NCI-H2029 (cell line): ENCODE measurements at regions not wholly inside any gene's neighbourhood (a gene's known extent, or its start where the extent isn't known, plus 50 kb on each side); places are given as distances from the start of the nearest gene placed in this dataset.
"Not testable (repeated sequence)": the region's sequence is repeated elsewhere in the genome, so short reads cannot be mapped to it uniquely, and the experiment has no call there.

Experiments used
- DNase-seq: peaks from one replicate; lab custom pipeline; 2025; lab: John Stamatoyannopoulos, UW

DNA sequence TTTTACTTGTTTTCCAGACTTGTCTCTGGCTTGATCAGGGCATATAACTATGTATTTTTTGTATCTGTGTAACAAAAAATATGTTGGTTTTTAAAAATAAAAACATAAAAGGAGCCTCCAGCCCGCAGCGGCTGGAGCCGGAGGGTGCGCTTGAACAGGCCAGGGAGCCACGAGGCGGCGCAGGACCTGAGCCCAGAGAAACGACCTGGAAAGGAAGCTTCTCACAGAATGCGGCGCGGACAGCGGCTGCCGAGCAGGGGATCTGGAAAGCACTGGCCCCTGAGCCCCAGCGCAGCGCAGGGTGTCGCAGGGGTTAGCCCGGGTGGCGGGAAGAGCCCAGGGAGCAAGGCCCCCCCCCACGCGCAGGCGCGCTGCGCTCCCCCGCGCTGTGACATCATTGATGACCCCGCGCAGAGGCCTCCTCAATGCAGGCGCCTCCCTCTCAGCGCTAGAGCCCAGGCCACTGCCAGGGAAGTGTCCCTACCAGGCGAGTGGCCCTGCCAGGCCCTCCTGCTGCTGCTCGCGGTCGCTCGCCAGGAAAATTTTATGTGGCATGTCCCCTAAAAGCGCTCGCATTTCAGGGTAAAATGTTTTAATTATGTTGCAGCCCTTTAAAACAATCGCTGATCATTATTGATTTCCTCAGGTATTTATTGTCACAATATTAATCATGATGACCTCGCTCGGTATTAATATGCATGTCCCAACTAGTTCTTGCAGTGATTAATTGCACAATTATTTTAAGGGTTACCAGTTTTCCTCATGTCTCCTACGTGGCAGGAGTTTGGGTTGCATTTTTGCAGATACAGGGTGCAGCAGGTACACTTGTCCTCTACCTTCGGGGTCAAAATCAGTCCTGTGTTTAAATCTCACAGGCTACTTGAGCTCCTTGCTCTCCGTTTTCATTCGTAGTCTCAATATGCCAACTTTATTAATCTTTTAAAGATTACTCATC lies 134.2 kb downstream of the USP22 start:
- DNase-seq: peak; percentile 81

DNA sequence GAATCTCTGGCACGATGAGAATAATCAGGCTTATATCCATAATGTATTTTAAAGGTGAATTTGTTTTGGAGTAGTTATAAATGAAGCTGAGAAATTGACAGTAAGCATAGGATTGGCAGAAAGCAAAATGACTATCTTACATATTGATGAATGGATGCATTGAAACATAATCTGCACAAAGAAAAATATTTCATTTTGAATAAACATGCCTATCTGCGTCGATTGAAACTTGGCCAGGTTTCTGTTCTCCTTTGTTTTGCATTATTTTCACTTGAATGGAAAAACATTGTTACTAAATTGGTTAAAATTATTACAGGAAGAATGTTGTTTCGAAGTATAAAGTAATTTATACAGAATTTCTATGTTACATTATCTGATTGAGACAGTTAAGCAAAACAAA lies 128.2 kb downstream of the USP22 start:
- DNase-seq: no peak

DNA sequence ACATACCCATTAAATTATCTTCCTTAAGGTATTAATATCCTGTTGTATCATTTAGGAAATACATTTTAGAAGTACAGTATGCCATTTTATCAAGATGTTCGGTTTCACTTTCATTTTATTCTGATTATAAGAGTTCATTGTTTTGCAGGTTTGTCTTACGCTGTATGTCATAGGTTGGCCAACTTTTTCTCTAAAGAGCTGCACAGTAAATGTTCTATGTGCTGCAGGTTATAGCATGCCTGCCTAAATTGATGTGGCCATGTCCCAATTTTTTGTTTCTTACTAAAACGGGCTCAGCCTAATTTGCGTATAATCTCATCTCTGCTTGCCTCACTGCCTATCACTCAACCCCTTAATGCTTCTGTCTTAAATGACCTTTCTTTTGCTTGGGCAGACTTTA lies 126.4 kb downstream of the USP22 start:
- no peak for DNase-seq

DNA sequence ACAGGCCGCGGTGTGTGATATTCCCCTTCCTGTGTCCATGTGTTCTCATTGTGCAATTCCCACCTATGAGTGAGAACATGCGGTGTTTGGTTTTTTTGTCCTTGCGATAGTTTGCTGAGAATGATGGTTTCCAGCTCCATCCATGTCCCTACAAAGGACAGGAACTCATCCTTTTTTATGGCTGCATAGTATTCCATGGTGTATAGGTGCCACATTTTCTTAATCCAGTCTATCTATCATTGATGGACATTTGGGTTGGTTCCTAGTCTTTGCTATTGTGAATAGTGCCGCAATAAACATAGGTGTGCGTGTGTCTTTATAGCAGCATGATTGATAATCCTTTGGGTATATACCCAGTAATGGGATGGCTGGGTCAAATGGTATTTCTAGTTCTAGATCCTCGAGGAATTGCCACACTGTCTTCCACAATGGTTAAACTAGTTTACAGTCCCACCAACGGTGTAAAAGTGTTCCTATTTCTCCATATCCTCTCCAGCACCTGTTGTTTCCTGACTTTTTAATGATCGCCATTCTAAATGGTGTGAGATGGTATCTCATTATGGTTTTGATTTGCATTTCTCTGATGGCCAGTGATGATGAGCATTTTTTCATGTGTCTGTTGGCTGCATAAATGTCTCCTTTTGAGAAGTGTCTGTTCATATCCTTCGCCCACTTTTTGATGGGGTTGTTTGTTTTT lies 125.1 kb downstream of the USP22 start:
- not testable (repeated sequence) for DNase-seq

DNA sequence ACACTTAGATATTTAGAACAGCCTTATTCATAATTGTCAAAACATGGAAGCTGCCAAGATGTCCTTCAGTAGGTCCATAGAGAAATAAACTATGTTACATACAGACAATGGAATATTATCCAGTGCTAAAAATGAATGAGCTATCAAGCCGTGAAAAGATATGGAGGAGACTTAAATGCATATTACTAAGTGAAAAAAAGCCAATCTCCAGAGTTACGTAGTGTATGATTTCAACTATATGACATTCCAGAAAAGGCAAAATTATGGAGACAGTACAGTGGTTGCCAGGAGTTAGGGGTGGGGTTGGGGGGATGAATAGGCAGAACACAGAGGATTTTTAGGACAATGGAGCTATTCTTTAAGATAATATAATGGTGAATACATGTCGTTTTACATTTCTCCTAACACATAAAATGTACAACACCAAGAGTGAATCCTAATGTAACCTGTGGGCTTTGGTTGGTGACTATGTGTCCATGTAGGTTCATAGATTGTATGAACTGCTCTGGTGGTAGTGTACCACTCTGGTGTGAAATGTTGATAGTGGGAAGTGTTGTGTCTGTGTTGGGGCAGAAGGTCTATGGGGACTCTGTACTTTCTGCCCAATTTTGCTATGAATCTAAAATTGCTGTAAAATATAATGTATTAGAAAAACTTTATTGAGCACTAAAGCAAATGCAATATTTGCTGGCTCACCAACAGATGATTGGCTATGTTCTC lies 122.6 kb downstream of the USP22 start:
- DNase-seq: no peak

DNA sequence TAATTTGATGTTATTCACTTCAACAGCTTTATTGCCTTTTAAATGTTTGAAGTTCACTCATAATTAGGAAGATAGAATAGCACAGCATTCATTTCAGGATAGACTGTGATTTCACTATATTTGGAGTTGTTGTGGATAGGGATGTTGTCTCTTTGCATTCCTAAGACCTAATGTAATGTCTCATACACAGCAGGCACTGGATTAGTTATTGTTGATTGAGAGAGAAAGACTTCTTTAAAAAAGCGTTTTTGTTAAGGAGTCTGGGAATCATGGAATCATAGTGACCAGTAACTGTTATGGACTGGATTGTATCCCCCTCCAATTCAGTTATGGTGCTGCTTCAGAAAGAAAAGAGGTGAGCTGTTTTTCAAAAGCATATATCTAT lies 122.0 kb downstream of the USP22 start:
- no peak for DNase-seq

DNA sequence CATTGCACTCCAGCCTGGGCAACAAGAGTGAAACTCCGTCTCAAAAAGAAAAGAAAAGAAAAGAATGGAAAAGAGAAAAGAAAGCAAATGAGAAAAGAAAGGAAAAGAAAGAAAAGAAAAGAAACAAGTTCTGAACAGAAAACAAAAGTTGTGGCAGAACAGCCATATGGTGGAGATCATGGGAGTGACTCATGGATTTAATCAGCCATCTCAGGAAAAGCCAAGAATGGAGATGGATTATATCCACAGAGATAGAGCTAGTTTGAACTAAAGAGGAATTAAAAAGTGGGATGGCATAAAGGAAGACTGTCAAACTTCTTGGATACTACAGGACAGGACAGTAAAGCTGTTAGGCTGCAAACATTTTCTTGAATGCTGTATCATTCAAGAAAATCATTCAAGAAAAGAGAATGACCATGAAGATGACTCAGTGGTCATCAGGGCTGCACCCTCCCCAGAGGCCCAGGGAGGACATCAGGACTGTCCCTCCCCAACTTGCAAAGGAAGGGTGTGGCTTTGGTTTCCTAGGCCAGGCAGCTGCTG lies 120.6 kb downstream of the USP22 start:
- no peak for DNase-seq

DNA sequence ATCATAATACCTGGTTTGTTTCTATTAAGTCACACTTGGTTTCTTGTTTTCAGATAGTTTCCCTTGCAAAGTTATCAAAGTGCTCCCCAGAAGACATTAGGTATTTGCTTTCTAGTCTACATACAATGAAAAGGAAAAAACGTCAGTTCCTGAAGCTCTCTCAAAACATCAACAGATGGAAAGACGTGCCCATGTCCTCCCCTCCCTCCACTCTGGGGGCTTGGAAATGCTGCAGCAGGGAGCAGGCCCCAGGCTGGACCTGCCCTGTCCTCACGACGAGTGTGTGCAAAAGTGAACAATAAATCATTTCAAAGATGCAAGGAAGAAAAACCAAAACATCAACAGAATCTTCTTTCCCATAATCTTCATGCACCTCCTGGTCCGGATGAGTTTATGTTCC lies 118.5 kb downstream of the USP22 start:
- no peak for DNase-seq

DNA sequence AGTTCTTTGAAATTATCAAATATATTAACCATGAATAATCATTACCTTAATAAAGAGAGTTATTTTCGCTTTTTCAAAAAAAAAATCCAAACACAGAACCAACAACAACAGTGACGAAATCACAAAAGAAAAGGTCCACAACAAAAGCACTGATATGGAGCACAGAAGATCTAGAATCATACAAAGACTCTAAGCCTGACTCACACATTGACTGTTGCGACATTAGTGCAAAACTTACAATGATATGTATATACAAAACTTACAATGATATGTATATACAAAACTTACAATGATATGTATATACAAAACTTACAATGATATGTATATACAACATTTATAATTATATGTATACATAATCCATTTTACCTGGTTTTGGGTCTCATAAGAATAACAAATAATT lies 117.7 kb downstream of the USP22 start:
- DNase-seq: no peak

DNA sequence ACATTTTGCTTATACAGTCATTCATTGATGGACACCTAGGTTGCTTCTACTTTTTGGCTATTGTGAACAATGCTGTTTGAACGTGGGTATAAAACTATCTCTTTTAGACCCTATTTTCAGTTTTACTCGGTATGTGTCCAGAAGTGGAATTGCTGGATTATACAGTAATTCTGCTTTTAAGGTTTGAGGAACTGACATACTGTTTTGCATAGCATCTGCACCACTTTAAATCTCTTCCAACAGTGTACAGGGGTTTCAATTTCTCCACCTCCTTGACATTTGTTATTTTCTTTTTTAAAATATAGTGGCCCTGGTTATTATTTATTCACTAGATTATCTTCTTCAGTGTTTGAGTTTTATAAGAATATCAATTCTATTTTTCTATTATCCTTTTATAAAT lies 116.9 kb downstream of the USP22 start:
- no peak for DNase-seq

DNA sequence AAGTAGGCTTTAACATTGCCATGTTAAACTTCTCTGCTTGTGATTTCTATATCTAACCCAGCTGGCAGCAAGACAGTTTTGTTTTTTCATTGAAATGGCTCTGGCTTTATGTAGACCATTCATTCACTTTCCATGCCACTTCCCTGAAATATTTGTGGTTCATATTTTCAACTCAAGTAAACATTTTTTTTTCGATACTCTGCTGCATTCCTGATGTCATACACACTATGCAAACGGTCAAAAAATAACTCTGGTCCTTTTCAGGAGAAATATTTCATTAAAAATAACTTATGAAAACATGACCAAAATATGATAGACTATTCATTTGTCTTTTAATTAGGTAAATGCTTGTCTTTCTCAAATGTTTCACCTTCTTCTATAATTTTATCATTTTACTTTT lies 116.3 kb downstream of the USP22 start:
- no peak for DNase-seq

DNA sequence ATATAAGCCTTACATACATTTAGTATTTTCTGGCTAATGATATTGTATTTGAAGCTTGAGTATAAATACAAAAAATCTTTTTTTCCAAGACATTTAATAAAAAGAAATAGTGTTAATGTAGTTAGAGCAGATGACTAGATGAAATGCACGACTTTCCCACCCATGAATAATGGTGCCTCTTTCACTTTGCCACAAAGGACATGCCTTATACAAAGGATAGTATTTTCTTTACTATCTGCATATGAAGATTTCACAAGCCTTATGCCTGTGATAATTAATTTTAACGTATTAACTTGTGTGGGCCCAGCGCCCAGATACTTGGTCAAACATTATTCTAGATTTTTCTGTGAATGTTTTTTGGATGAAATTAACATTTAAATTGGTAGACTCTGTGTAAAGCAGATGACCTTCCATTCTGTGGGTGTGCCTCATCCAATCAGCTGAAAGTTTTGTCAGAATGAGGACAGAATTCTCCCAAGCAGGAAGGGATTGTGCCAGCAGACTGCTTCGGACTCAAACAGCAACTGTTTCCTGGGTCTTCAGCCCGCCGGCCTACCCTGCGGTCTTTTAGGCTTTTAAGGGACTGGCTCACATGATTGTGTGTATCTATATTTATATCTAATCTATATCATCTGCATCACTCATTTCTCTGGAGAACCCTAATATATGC lies 115.4 kb downstream of the USP22 start:
- DNase-seq: no peak

DNA sequence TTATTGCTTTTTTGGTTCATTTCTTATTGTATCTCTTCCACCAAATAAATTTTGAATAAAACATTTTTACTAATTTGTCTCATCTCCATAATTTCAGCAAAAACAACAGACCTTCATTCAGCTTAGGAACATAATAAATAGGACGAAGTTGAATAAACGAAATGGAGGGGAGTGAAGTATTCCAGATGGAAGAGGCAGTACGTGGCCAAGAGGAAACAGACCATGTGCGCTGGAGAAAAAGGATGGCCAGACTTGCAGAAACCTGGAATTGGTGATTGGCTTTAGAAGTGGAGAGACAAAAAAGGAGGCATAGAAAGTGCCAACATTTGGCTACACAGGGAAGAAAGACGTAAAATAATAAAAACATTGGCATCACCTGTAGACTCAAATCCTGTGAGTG lies 113.5 kb downstream of the USP22 start:
- no peak for DNase-seq

DNA sequence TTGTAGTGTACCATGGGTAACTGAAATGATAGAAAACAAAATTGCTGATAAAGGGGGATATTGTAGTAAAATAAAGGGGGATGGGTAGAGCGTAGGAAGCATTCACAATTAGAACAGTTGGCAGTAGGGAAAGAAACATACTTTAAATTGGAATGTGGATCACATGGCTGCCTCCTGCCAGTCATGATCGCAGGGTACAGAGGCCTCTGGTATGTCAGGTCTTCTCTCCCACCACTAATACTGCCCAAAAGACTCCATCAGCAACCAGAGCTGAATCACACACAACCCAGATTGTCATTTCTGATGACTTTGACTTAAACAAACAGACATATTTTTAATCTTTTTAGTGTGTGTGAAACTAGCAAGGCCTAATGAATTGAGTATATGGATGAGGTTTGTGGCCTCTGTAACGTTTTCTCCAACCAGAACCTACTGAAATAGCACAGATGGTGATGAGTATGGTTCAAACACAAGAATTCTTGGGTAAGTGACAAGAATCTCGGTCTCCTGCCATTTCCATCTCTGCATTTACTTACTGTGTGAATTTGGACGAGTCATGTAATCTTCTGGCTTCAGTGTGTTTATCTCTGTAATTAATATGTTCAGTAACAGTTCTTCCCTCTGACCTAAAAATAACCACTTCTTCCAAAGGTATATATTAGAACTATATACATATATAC lies 112.6 kb downstream of the USP22 start:
- no peak for DNase-seq

DNA sequence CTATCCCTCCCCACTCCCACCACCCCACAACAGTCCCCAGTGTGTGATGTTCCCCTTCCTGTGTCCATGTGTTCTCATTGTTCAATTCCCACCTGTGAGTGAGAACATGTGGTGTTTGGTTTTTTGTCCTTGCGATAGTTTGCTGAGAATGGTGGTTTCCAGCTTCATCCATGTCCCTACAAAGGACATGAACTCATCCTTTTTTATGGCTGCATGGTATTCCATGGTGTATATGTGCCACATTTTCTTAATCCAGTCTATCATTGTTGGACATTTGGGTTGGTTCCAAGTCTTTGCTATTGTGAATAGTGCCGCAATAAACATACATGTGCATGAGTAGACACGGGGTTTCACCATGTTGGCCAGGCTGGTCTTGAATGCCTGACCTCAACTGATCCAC lies 109.8 kb downstream of the USP22 start:
- DNase-seq: not testable (repeated sequence)

DNA sequence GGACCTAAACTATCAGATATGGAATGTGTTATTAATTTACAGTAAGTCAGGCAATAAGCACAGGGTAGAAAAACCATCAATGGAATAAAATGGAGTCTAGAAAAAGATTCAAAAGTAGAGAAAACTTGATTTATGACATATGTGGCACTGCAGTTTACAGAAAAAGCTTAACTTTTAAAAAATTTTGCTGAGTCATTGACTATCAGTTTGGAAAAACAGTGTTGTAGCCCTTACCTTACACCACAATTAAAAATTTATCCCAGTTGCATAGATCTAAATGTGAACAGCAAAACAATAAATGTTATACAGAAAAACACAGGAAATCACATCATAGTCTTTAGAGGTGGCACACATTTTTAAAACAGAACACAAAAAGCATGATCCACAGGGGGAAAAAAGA lies 108.5 kb downstream of the USP22 start:
- no peak for DNase-seq

DNA sequence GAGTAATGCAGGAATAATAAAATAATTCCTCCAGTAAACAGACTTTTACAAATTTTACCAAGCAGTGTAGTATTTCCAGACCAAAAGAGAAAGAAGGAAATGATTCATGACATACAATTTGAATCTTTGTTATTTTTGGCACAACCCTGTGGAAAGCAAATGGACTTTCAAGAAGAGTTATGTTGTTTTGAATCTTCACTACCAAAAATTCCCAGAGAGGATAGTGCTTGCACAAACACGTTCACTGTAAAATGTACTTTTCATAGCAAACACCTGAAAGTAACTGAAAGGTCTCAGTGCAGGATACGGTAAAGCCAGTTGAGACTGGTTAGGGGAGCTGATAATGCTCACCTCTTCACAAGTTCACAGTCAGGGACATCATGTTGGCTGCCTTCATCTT lies 107.1 kb downstream of the USP22 start:
- DNase-seq: no peak

DNA sequence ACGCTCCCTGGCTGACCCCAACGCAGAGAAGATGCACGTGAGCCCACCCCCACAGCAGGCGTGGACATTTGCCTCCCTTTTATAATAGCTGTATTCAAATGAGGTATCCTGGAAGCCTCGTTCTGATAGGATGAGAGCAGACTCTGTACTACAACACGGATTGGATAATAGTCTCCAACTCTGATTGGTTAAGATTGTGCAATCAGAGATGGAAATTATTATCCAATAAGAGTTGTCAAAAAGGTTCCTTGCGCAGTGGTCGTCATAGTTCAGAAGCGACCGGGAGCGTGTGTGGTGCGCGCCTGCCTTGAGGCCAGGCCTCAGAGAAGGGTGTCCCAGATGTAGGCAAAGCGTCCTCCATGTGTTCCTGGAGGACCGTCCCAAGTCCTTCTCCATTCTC lies 104.6 kb downstream of the USP22 start:
- no peak for DNase-seq

DNA sequence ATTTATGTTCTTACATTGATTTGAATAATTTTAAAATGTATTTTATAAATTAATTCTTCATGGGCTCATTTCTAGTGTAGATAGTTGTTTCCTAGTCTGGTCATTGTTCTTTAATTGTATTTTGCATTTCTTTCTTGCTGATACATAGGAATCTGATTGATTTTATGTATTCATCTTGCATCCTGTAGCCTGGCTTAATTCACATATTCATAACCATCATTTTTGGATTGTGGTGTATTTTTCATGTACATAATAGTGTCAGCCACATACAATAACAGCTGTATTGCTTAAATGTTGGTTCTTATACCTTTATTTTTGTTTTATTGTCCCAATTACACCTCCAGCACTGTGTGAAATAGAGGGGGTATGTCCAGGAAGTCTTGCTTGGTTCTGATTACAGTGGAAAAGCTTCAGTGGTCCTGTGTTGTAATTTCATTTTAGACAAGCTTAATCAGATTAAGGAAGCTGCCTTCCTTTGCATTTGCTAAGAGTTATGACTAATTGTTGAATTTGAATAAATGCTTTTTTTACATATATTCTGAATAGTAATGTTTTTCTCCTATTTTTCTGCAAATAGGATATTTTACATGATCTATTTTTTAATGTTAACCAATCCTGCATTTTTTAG lies 103.7 kb downstream of the USP22 start:
- DNase-seq: no peak

DNA sequence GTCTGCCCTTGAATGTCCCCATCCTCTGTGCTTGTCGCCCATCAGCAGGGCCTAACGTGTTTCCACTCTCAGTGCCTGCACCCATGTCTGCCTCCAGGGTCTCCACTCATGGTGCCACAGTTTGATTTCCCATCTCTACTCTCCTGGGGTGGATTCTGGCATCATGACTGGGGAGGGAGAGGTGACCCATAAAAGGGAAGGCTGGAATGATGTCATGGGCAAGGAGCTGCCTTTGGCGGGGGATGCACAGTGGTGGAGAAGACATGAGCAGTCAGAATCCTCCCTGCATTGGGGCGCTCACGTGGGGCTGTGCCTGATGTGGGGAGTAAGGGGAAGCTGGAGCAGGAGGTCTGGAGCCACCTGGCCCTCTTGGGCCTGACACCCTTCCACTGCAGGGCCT lies 100.9 kb downstream of the USP22 start:
- DNase-seq: no peak
